Naive thymus-derived CD4-positive, alpha-beta T cell (primary cell): ENCODE measurements at regions not wholly inside any gene's neighbourhood (a gene's known extent, or its start where the extent isn't known, plus 50 kb on each side); places are given as distances from the start of the nearest gene placed in this dataset.

Experiments
- ATAC-seq: fragments of 150-1000 bp; cut with Tn5 transposase; 2 replicates; pipeline ENCODE4 v1.10.0; 2021; ENCODE audit warnings: mild to moderate bottlenecking, moderate library complexity
- CTCF ChIA-PET: fragments of 350-600 bp; sonication (Branson Sonifier 250); formaldehyde crosslinking; loops from one replicate; lab custom pipeline; 2021; ENCODE audit warnings: antibody characterized with exemption; lab: Charles Lee
- POLR2A ChIA-PET: fragments of 350-600 bp; sonication (Branson Sonifier 250); formaldehyde crosslinking; loops from one replicate; lab custom pipeline; 2021; ENCODE audit warnings: antibody characterized with exemption, inconsistent platforms; lab: Charles Lee
- DNase-seq, 9 donors: peaks; one replicate each; pipeline versions ENCODE4 v3.0.0 to v3.0.0-alpha.2; 2020 to 2022; ENCODE audit warnings: mixed read lengths in 1 of 9
- H3K27ac ChIP-seq: one replicate; pipeline ENCODE4 v1.7.0; 2013; ENCODE audit warnings: mild to moderate bottlenecking, low read depth, low read length, moderate library complexity
- H3K27me3 ChIP-seq, 2 donors: one replicate each; pipeline ENCODE4 v1.7.0; 2013; ENCODE audit warnings: low read length in 2 of 2, mild to moderate bottlenecking in 2 of 2, moderate library complexity in 2 of 2; ENCODE audit not compliant: control insufficient read depth in 2 of 2, insufficient read depth in 2 of 2
- H3K36me3 ChIP-seq, 3 experiments: 1 replicate in 2 of 3; 2 replicates in 1 of 3; pipeline ENCODE4 v1.7.0; 2013; ENCODE audit warnings: low read length in 3 of 3, mild to moderate bottlenecking in 3 of 3, moderate library complexity in 1 of 3; ENCODE audit not compliant: insufficient read depth in 3 of 3, control insufficient read depth in 2 of 3
- H3K4me1 ChIP-seq, 2 donors: one replicate each; pipeline ENCODE4 v1.7.0; 2013; ENCODE audit warnings: low read length in 2 of 2, mild to moderate bottlenecking in 2 of 2, moderate library complexity in 1 of 2; ENCODE audit not compliant: control insufficient read depth in 2 of 2, insufficient read depth in 2 of 2
- H3K4me3 ChIP-seq: 2 replicates; pipeline ENCODE4 v1.7.0; 2013; ENCODE audit warnings: mild to moderate bottlenecking, low read length
- H3K9me3 ChIP-seq, 3 experiments: 1 replicate in 2 of 3; 2 replicates in 1 of 3; pipeline ENCODE4 v1.7.0; 2013; ENCODE audit warnings: low read length in 3 of 3; ENCODE audit not compliant: control insufficient read depth in 2 of 3
- H3K27ac Mint-ChIP-seq, 9 donors: one replicate each; pipeline ENCODE4 v1.8.0; 2020 to 2022; ENCODE audit warnings: mixed read lengths in 9 of 9, mild to moderate bottlenecking in 8 of 9, moderate library complexity in 5 of 9, inconsistent platforms in 2 of 9
- H3K27me3 Mint-ChIP-seq, 5 donors: one replicate each; pipeline ENCODE4 v1.8.0; 2021 to 2022; ENCODE audit warnings: mixed read lengths in 5 of 5, mild to moderate bottlenecking in 1 of 5
- H3K36me3 Mint-ChIP-seq, 5 donors: one replicate each; pipeline ENCODE4 v1.8.0; 2020 to 2022; ENCODE audit warnings: mixed read lengths in 5 of 5, mild to moderate bottlenecking in 3 of 5, inconsistent platforms in 1 of 5
- H3K4me1 Mint-ChIP-seq, 7 donors: one replicate each; pipeline ENCODE4 v1.8.0; 2020 to 2022; ENCODE audit warnings: mixed read lengths in 7 of 7, mild to moderate bottlenecking in 3 of 7, inconsistent platforms in 1 of 7
- H3K4me3 Mint-ChIP-seq, 10 donors: one replicate each; pipeline ENCODE4 v1.8.0; 2020 to 2022; ENCODE audit warnings: mild to moderate bottlenecking in 10 of 10, mixed read lengths in 10 of 10, moderate library complexity in 6 of 10, inconsistent platforms in 2 of 10
- H3K9me3 Mint-ChIP-seq, 11 donors: one replicate each; pipeline ENCODE4 v1.8.0; 2020 to 2022; ENCODE audit warnings: mixed read lengths in 11 of 11, mild to moderate bottlenecking in 4 of 11, inconsistent platforms in 1 of 11, moderate library complexity in 1 of 11
- intact Hi-C, 2 donors: fragments of 100-400 bp; cut with micrococcal nuclease; formaldehyde crosslinking; loops; one replicate each; pipeline ENCODE4 v1.15.1; 2023

DNA sequence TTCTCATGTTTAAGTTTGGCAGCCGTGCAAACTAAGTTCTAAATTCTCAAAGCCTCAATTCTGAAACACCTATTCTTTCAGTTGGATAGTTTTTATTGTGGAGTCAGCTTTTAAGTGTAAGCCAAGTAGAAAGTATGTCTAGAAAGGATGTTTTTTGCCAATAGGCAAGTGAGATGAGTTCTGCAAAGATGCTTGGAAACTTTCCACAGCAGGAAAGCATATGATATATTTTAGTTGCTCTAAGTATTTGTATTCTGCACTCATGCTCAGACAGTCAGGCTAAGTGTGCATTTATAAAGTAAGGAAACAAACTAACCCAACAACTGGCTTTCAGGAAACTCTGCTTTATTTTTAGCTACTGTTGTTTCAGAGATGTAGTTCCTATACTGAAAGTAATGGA lies 67.3 kb upstream of the CDH18 start:
- intact Hi-C loops: no loop called here
- peaks cover 0 to 3% (median 0%) of the 10 kb centered on the region in 5 donors for H3K36me3 Mint-ChIP-seq
- H3K27me3 ChIP-seq: no peaks in the 10 kb centered on the region
- no peak overlapping the region for H3K4me3 ChIP-seq
- H3K4me3 Mint-ChIP-seq: no peak overlapping the region
- ChIA-PET POLR2A (no interaction called here), CTCF (no interaction called here)
- no peak overlapping the region for H3K27ac ChIP-seq
- DNase-seq (no peak), ATAC-seq (no peak)
- H3K9me3 ChIP-seq: no peaks in the 10 kb centered on the region
- H3K4me1 Mint-ChIP-seq: no peaks in the 10 kb centered on the region
- no peaks in the 10 kb centered on the region for H3K4me1 ChIP-seq
- H3K27ac Mint-ChIP-seq: no peak overlapping the region
- H3K9me3 Mint-ChIP-seq: peaks cover 0 to 13% (median 7%) of the 10 kb centered on the region in 11 donors
- H3K27me3 Mint-ChIP-seq: no peaks in the 10 kb centered on the region
- H3K36me3 ChIP-seq: no peaks in the 10 kb centered on the region

DNA sequence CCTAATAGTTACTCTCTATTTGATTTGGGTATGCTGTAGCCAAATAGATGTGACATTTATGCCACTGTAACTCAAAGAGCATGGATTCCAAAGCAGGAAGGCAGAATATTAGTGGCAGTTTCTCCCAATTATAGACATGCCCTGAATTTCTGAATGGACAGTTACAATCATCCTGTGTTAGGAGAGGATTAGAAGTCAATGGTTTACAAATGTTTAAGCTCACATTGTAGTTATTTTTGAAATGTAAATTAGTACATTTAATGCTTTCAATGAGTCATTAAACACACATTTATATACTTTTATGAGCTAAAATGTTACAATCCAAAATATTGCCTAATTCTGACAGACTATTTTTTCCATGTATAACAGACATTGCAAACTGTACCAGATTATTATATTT lies 62.3 kb upstream of the CDH18 start:
- Histone ChIP-seq H3K4me1 (no peaks in the 10 kb centered on the region), H3K27ac (no peak overlapping the region), H3K4me3 (no peak overlapping the region), H3K9me3 (no peaks in the 10 kb centered on the region), H3K36me3 (no peaks in the 10 kb centered on the region), H3K27me3 (no peaks in the 10 kb centered on the region)
- Mint-ChIP-seq H3K4me3 (no peak overlapping the region), H3K4me1 (no peaks in the 10 kb centered on the region), H3K36me3 (no peaks in the 10 kb centered on the region), H3K9me3 (peaks cover 0 to 24% (median 4%) of the 10 kb centered on the region in 11 donors), H3K27ac (no peak overlapping the region), H3K27me3 (no peaks in the 10 kb centered on the region)
- DNase-seq (no peak), ATAC-seq (no peak)
- ChIA-PET POLR2A (no interaction called here), CTCF (no interaction called here)
- intact Hi-C loops: no loop called here

DNA sequence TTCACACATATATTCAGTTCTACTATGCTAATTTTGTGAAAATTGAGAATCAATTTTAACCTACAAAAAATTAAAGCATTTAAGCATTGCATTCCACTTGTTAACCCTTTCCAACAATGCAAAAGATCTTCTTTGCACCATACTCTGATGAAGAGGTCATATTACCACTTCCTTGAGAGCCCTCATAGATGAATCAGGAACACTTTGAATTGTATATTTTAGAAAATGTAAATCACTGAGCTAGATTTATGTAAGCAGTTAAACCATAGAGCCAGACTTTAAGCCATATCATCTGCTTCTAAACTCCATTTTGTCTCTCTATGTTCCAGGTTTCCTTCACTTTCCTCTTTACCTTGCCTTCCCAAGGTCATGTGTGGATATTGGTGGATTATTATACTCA lies 56.5 kb upstream of the CDH18 start:
- H3K27ac Mint-ChIP-seq: no peak overlapping the region
- H3K27ac ChIP-seq: no peak overlapping the region
- intact Hi-C loops: no loop called here
- H3K36me3 ChIP-seq: no peaks in the 10 kb centered on the region
- peaks cover 2 to 33% (median 7%) of the 10 kb centered on the region in 11 donors for H3K9me3 Mint-ChIP-seq
- H3K9me3 ChIP-seq: no peaks in the 10 kb centered on the region
- ATAC-seq: no peak
- H3K4me1 ChIP-seq: no peaks in the 10 kb centered on the region
- H3K4me3 Mint-ChIP-seq: no peak overlapping the region
- H3K27me3 ChIP-seq: no peaks in the 10 kb centered on the region
- H3K36me3 Mint-ChIP-seq: no peaks in the 10 kb centered on the region
- ChIA-PET CTCF (no interaction called here), POLR2A (no interaction called here)
- DNase-seq: no peak
- H3K4me1 Mint-ChIP-seq: no peaks in the 10 kb centered on the region
- H3K27me3 Mint-ChIP-seq: no peaks in the 10 kb centered on the region
- H3K4me3 ChIP-seq: no peak overlapping the region

DNA sequence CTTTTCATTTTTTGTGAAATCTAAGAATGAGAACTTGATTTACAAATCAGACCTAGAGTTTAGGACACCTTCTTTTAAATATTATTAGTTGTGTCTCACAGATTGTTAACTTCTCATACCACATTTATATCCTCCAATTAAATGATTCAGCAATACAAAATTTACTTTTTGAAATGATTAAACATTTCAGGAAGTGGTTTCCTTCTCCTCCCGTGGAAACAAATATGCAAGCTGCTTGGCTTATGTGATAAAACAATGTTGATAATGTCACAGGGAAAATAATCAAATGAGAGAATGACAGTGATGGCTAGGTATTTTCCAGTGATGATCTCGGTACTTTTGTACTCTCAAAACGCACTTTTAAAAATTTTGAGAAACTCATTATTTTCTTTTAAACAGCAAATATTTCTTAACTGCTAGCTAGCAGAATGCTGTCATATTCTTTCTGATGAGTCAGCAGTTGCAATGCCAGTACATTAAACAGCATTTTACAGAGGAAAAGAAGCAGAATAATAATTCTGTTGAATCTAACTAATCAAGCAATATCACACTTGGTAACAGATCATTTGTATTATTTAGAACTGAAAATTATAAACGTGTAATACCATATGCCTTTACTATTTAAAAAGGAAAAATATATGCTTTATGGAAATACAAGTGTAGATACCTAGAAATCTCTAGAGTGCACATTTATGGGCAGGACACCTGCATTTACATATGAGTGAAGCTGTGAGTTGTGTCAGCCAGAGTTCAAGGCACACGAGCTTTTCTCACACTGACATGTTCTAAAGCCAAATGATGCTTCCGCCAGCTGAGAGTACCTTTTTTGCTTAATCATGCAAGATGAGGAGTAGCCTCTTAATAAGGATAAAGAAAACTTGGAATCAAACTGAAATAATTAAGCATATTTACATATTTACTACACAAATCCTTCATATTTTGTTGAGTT lies 53.6 kb upstream of the CDH18 start:
- CTCF ChIA-PET: no interaction called here
- H3K27ac Mint-ChIP-seq: no peak overlapping the region

DNA sequence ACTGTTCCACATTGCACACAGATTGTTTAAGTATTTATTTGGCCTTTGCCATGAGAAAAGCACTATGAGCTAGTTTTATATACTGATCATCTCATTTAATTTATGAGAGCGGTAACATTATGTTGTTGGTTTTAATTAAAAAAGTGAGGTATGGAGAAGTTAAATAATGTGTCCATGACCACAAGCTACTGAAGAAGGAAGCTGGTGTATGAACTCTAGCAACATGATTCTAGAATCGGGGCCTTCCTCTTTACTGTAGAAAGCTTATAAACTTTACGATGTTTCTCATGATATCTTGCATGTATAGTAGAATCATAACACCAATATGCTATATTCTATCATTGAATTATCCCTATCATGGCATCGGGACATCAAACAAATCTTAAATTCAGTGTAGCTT lies 52.9 kb upstream of the CDH18 start:
- no peaks in the 10 kb centered on the region for H3K36me3 ChIP-seq
- H3K27ac ChIP-seq: no peak overlapping the region
- ATAC-seq: no peak
- no peaks in the 10 kb centered on the region for H3K27me3 ChIP-seq
- no peak for DNase-seq
- H3K27me3 Mint-ChIP-seq: no peaks in the 10 kb centered on the region
- ChIA-PET CTCF (no interaction called here), POLR2A (no interaction called here)
- H3K4me3 ChIP-seq: no peak overlapping the region
- no peaks in the 10 kb centered on the region for H3K4me1 ChIP-seq
- intact Hi-C loops: no loop called here
- H3K9me3 ChIP-seq: no peaks in the 10 kb centered on the region
- H3K9me3 Mint-ChIP-seq: peaks cover 1 to 42% (median 18%) of the 10 kb centered on the region in 11 donors
- H3K4me3 Mint-ChIP-seq: no peak overlapping the region
- no peaks in the 10 kb centered on the region for H3K36me3 Mint-ChIP-seq
- H3K4me1 Mint-ChIP-seq: no peaks in the 10 kb centered on the region
- no peak overlapping the region for H3K27ac Mint-ChIP-seq

More for the DNA sequence above, 53.6 kb upstream of the CDH18 start:
- POLR2A ChIA-PET: no interaction called here
- no peak overlapping the region for H3K4me3 Mint-ChIP-seq
- H3K36me3 Mint-ChIP-seq: no peaks in the 10 kb centered on the region
- no peak overlapping the region for H3K27ac ChIP-seq
- no peak for DNase-seq
- H3K36me3 ChIP-seq: no peaks in the 10 kb centered on the region
- H3K9me3 Mint-ChIP-seq: peaks cover 1 to 44% (median 18%) of the 10 kb centered on the region in 11 donors
- H3K27me3 ChIP-seq: no peaks in the 10 kb centered on the region
- H3K9me3 ChIP-seq: no peaks in the 10 kb centered on the region
- H3K4me3 ChIP-seq: no peak overlapping the region
- H3K27me3 Mint-ChIP-seq: no peaks in the 10 kb centered on the region
- H3K4me1 Mint-ChIP-seq: no peaks in the 10 kb centered on the region
- no peak for ATAC-seq
- intact Hi-C loops: no loop called here
- H3K4me1 ChIP-seq: no peaks in the 10 kb centered on the region
